ES-I3 (cell line): ENCODE measurements at regions not wholly inside any gene's neighbourhood (a gene's known extent, or its start where the extent isn't known, plus 50 kb on each side); places are given as distances from the start of the nearest gene placed in this dataset.

Source experiments
- H3K36me3 ChIP-seq: 2 replicates; pipeline ENCODE4 v1.6.1; 2013; ENCODE audit warnings: mild to moderate bottlenecking, low read length, control low read depth, moderate library complexity; ENCODE audit not compliant: insufficient read depth
- H3K4me1 ChIP-seq: 2 replicates; pipeline ENCODE4 v1.6.1; 2013; ENCODE audit warnings: mild to moderate bottlenecking, control low read depth, low read length; ENCODE audit not compliant: insufficient read depth
- H3K9ac ChIP-seq: 2 replicates; pipeline ENCODE4 v1.6.1; 2013; ENCODE audit warnings: low read depth, mild to moderate bottlenecking, low read length, moderate library complexity
- H3K9me3 ChIP-seq: 2 replicates; pipeline ENCODE4 v1.6.1; 2013; ENCODE audit warnings: mild to moderate bottlenecking, low read length, moderate library complexity; ENCODE audit not compliant: control insufficient read depth, insufficient read depth

- Histone ChIP-seq H3K9me3 (no peaks in the 10 kb centered on the region), H3K9ac (no peak overlapping the region), H3K36me3 (no peaks in the 10 kb centered on the region), H3K4me1 (no peaks in the 10 kb centered on the region)
Measured at GRCh38 chr4:24405926-24406325, 178.4 kb downstream of the DHX15 start.

- no peaks in the 10 kb centered on the region for H3K4me1 ChIP-seq
- no peaks in the 10 kb centered on the region for H3K9me3 ChIP-seq
- H3K36me3 ChIP-seq: no peaks in the 10 kb centered on the region
- H3K9ac ChIP-seq: no peak overlapping the region
Measured at GRCh38 chr4:24405341-24405740, 179.0 kb downstream of the DHX15 start.

GRCh38 chr4:24404281-24404680 is 180.1 kb downstream of the DHX15 start:
- H3K4me1 ChIP-seq: no peaks in the 10 kb centered on the region
- no peaks in the 10 kb centered on the region for H3K9me3 ChIP-seq
- no peak overlapping the region for H3K9ac ChIP-seq
- H3K36me3 ChIP-seq: no peaks in the 10 kb centered on the region

- no peak overlapping the region for H3K9ac ChIP-seq
- H3K36me3 ChIP-seq: no peaks in the 10 kb centered on the region
- no peaks in the 10 kb centered on the region for H3K4me1 ChIP-seq
- no peaks in the 10 kb centered on the region for H3K9me3 ChIP-seq
Measured at GRCh38 chr4:24403265-24403664, 181.1 kb downstream of the DHX15 start.

GRCh38 chr4:24400537-24400936 is 183.8 kb downstream of the DHX15 start:
- Histone ChIP-seq H3K36me3 (no peaks in the 10 kb centered on the region), H3K9ac (no peak overlapping the region), H3K9me3 (no peaks in the 10 kb centered on the region), H3K4me1 (no peaks in the 10 kb centered on the region)

GRCh38 chr4:24396988-24397387 is 187.4 kb downstream of the DHX15 start:
- Histone ChIP-seq H3K9me3 (no peaks in the 10 kb centered on the region), H3K9ac (no peak overlapping the region), H3K4me1 (peaks cover 8% of the 10 kb centered on the region; the same call in 1 of the 2 replicates), H3K36me3 (no peaks in the 10 kb centered on the region)

- no peak overlapping the region for H3K9ac ChIP-seq
- no peaks in the 10 kb centered on the region for H3K36me3 ChIP-seq
- H3K9me3 ChIP-seq: no peaks in the 10 kb centered on the region
- peaks cover 8% of the 10 kb centered on the region; the same call in 1 of the 2 replicates for H3K4me1 ChIP-seq
Measured at GRCh38 chr4:24395937-24396336, 188.4 kb downstream of the DHX15 start.

GRCh38 chr4:24394041-24394440 is 190.3 kb downstream of the DHX15 start:
- no peak overlapping the region for H3K9ac ChIP-seq
- H3K4me1 ChIP-seq: peaks cover 8% of the 10 kb centered on the region; the same call in 1 of the 2 replicates
- no peaks in the 10 kb centered on the region for H3K36me3 ChIP-seq
- H3K9me3 ChIP-seq: no peaks in the 10 kb centered on the region

GRCh38 chr4:24392613-24393012 is 191.7 kb downstream of the DHX15 start:
- H3K4me1 ChIP-seq: peaks cover 8% of the 10 kb centered on the region; the same call in 1 of the 2 replicates
- no peak overlapping the region for H3K9ac ChIP-seq
- no peaks in the 10 kb centered on the region for H3K9me3 ChIP-seq
- H3K36me3 ChIP-seq: no peaks in the 10 kb centered on the region

GRCh38 chr4:24382381-24382780 is 202.0 kb downstream of the DHX15 start:
- H3K9ac ChIP-seq: no peak overlapping the region

GRCh38 chr4:24380957-24381665 is 203.2 kb downstream of the DHX15 start:
- H3K4me1 ChIP-seq: no peaks in the 10 kb centered on the region
- no peaks in the 10 kb centered on the region for H3K9me3 ChIP-seq

More at GRCh38 chr4:24382381-24382780, 202.0 kb downstream of the DHX15 start:
- H3K36me3 ChIP-seq: no peaks in the 10 kb centered on the region
- H3K4me1 ChIP-seq: no peaks in the 10 kb centered on the region
- H3K9me3 ChIP-seq: no peaks in the 10 kb centered on the region

GRCh38 chr4:24373704-24374103 is 210.7 kb downstream of the DHX15 start:
- Histone ChIP-seq H3K4me1 (no peaks in the 10 kb centered on the region), H3K9ac (no peak overlapping the region), H3K36me3 (no peaks in the 10 kb centered on the region), H3K9me3 (no peaks in the 10 kb centered on the region)

More at GRCh38 chr4:24380957-24381665, 203.2 kb downstream of the DHX15 start:
- Histone ChIP-seq H3K36me3 (no peaks in the 10 kb centered on the region), H3K9ac (no peak overlapping the region)

GRCh38 chr4:24372881-24373280 is 211.5 kb downstream of the DHX15 start:
- Histone ChIP-seq H3K9me3 (no peaks in the 10 kb centered on the region), H3K4me1 (no peaks in the 10 kb centered on the region), H3K36me3 (no peaks in the 10 kb centered on the region), H3K9ac (no peak overlapping the region)

- Histone ChIP-seq H3K9ac (no peak overlapping the region), H3K36me3 (no peaks in the 10 kb centered on the region), H3K4me1 (no peaks in the 10 kb centered on the region), H3K9me3 (no peaks in the 10 kb centered on the region)
Measured at GRCh38 chr4:24372341-24372740, 212.0 kb downstream of the DHX15 start.

GRCh38 chr4:24370421-24370820 is 213.9 kb downstream of the DHX15 start:
- no peaks in the 10 kb centered on the region for H3K36me3 ChIP-seq
- H3K9ac ChIP-seq: no peak overlapping the region
- H3K9me3 ChIP-seq: no peaks in the 10 kb centered on the region
- H3K4me1 ChIP-seq: no peaks in the 10 kb centered on the region
